ENCODE measurements at regions not wholly inside any gene's neighbourhood (a gene's known extent, or its start where the extent isn't known, plus 50 kb on each side); places are given as distances from the start of the nearest gene placed in this dataset.

DNA sequence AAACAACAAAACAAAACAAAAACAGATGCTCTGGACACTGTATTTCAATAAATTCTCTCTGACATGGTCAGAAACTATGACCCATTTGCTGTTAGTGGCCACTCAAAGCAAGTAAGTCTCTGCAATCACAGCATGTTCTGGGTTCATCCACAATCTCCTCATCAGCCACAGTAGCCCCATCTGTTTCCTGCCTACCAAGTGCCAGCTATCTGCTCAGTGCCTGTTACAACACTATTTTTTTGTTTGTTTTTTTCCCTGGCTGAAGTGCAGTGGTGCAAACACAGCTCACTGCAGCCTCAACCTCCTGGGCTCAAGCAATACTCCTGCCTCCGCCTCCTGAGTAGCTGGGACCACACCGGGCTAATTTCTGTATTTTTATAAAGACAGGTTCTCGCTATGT is 137.9 kb downstream of the SOX9 start:
- DNase-seq (ENCODE audit: low spot score), result no peak

GRCh38 chr17:72259922-72260321 is 139.1 kb downstream of the SOX9 start:
- no peak for DNase-seq (ENCODE audit: low spot score)

GRCh38 chr17:72262766-72263165 is 141.9 kb downstream of the SOX9 start:
- DNase-seq (ENCODE audit: low spot score), result no peak

GRCh38 chr17:72264682-72265405 is 144.0 kb downstream of the SOX9 start:
- no peak for DNase-seq (ENCODE audit: low spot score)

- DNase-seq (ENCODE audit: low spot score), result no peak
Observed at GRCh38 chr17:72266112-72266775, 145.4 kb downstream of the SOX9 start.

- no peak for DNase-seq (ENCODE audit: low spot score)
Observed at GRCh38 chr17:72267601-72268000, 146.8 kb downstream of the SOX9 start.

DNA sequence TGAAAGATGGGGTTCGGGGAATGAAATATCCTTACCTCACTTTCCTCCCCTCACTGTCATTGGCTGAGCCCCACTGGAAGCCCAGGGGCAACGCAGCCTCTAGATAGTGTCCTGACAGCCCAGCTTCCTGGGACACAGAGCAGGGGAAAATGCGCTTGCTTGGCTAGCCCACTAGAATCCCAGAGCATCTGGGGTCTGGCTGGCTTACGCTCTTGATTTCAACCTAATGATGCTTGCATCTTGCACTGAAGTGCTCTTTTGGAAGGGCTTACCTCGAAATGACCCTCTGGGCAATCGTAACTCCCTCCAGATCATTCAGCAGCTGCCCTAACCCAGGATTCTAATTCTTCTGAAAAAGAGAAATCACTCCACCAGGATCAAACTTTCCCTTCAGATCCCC is 147.6 kb downstream of the SOX9 start:
- DNase-seq (ENCODE audit: low spot score), result no peak

- peak; percentile 70 for DNase-seq (ENCODE audit: low spot score)
Observed at GRCh38 chr17:72270273-72270924, 149.6 kb downstream of the SOX9 start.

DNA sequence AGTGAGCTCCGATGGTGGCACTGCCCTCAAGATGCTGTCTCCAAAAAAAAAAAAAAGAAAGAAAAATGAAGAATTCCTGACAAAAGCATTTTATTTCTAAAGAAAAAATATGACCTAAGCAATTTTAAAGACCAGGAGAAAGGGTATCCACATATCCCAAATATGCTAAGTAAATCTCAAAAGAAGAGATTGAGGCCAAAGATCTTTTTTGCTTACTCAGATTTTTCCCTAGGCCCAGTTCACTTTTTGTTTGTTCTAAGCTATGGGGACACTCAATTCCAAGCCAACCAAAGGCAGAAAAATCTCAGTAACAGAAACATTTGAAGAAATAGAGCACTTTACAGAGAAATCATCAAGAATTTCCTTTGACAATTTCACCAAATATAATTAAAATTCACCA is 150.8 kb downstream of the SOX9 start:
- no peak for DNase-seq (ENCODE audit: low spot score)

- DNase-seq (ENCODE audit: low spot score), result no peak
Observed at GRCh38 chr17:72273289-72274056, 152.7 kb downstream of the SOX9 start.

GRCh38 chr17:72274614-72275013 is 153.8 kb downstream of the SOX9 start:
- DNase-seq (ENCODE audit: low spot score), result no peak

GRCh38 chr17:72280881-72281280 is 160.1 kb downstream of the SOX9 start:
- no peak for DNase-seq (ENCODE audit: low spot score)

GRCh38 chr17:72282439-72283029 is 161.7 kb downstream of the SOX9 start:
- DNase-seq (ENCODE audit: low spot score), result no peak

- DNase-seq (ENCODE audit: low spot score), result no peak
Observed at GRCh38 chr17:72284806-72285205, 164.0 kb downstream of the SOX9 start.

GRCh38 chr17:72287586-72287985 is 166.8 kb downstream of the SOX9 start:
- DNase-seq (ENCODE audit: low spot score), result no peak

DNA sequence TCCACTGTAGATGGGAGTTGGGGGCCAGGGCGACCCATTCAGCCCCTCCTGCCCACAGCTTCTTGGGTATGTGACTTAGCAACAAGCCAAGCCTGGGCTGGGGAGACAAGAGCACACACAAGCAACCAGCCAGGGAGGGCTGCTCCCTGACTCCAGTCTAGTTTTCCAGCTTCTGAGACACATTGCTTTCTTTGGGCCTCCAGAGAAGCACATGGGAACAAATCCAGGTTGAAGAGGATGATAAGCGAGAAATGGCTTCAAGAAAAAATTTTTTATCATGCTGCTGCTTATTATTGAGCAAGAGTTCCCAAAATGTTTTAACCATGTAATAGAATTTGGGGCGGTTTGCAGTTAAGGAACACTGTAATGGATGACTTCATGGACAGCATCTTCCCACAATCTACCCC is 173.7 kb downstream of the SOX9 start:
- no peak for DNase-seq (ENCODE audit: low spot score)

DNA sequence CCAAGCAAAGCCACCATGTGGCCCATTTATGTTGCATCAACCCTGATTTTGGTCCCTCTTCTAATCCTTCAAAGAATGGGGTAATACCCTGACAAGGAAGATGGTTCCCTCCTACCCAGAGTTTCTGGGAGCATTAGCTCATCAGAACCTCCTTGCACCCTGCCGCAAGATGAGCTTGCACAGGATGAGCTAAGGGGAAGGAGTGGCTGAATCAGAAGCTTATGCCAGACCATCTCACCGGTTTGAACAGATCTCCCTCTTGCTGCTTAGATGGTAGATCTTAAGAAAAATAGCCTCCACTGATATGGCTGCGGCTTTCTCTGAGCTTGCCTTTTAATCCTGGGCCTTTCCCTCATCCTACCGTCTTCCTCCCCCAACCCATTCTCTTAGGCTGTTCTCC is 175.1 kb downstream of the SOX9 start:
- DNase-seq (ENCODE audit: low spot score), result no peak

- DNase-seq (ENCODE audit: low spot score), result no peak
Observed at GRCh38 chr17:72296456-72296855, 175.6 kb downstream of the SOX9 start.

- DNase-seq (ENCODE audit: low spot score), result peak; percentile 69
Observed at GRCh38 chr17:72297326-72298115, 176.7 kb downstream of the SOX9 start.

GRCh38 chr17:72299100-72299499 is 178.3 kb downstream of the SOX9 start:
- DNase-seq (ENCODE audit: low spot score), result no peak

- DNase-seq (ENCODE audit: low spot score), result no peak
Observed at GRCh38 chr17:72299592-72299991, 178.8 kb downstream of the SOX9 start.
